ENCODE measurements at regions not wholly inside any gene's neighbourhood (a gene's known extent, or its start where the extent isn't known, plus 50 kb on each side); places are given as distances from the start of the nearest gene placed in this dataset.

GRCh38 chr3:124257336-124257864 is 265.5 kb upstream of the ROPN1 start:
- H3K4me3 ChIP-seq (ENCODE audit: low read depth, low read length), result no peak overlapping the region
- peak; percentile 31 for DNase-seq (ENCODE audit: low read depth)
- no peak for TF ChIP-seq CTCF (IDR thresholded peaks at IDR 0.05; ENCODE audit: insufficient read depth, low read depth, low read length, missing control alignments)

GRCh38 chr3:124258057-124258500 is 266.2 kb upstream of the ROPN1 start:
- no peak for DNase-seq (ENCODE audit: low read depth)
- H3K4me3 ChIP-seq (ENCODE audit: low read depth, low read length), result no peak overlapping the region
- TF ChIP-seq CTCF (IDR thresholded peaks at IDR 0.05; ENCODE audit: insufficient read depth, low read depth, low read length, missing control alignments), result no peak

- no peak for TF ChIP-seq CTCF (IDR thresholded peaks at IDR 0.05; ENCODE audit: insufficient read depth, low read depth, low read length, missing control alignments)
- DNase-seq (ENCODE audit: low read depth), result peak; percentile 32
Observed at GRCh38 chr3:124260206-124260915, 268.4 kb upstream of the ROPN1 start.

GRCh38 chr3:124261306-124261705 is 269.4 kb upstream of the ROPN1 start:
- DNase-seq (ENCODE audit: low read depth), result no peak
- no peak for TF ChIP-seq CTCF (IDR thresholded peaks at IDR 0.05; ENCODE audit: insufficient read depth, low read depth, low read length, missing control alignments)
- no peak overlapping the region for H3K4me3 ChIP-seq (ENCODE audit: low read depth, low read length)

More at GRCh38 chr3:124260206-124260915, 268.4 kb upstream of the ROPN1 start:
- H3K4me3 ChIP-seq (ENCODE audit: low read depth, low read length), result no peak overlapping the region

- DNase-seq (ENCODE audit: low read depth), result peak; percentile 9
- H3K4me3 ChIP-seq (ENCODE audit: low read depth, low read length), result no peak overlapping the region
- no peak for TF ChIP-seq CTCF (IDR thresholded peaks at IDR 0.05; ENCODE audit: insufficient read depth, low read depth, low read length, missing control alignments)
Observed at GRCh38 chr3:124263168-124263567, 271.2 kb upstream of the ROPN1 start.

GRCh38 chr3:124264346-124264745 is 272.4 kb upstream of the ROPN1 start:
- no peak for DNase-seq (ENCODE audit: low read depth)
- H3K4me3 ChIP-seq (ENCODE audit: low read depth, low read length), result no peak overlapping the region
- TF ChIP-seq CTCF (IDR thresholded peaks at IDR 0.05; ENCODE audit: insufficient read depth, low read depth, low read length, missing control alignments), result no peak
